ES-I3 (cell line): ENCODE measurements at regions not wholly inside any gene's neighbourhood (a gene's known extent, or its start where the extent isn't known, plus 50 kb on each side); places are given as distances from the start of the nearest gene placed in this dataset.

Experiments used
- H3K36me3 ChIP-seq: 2 replicates; pipeline ENCODE4 v1.6.1; 2013; ENCODE audit warnings: mild to moderate bottlenecking, low read length, control low read depth, moderate library complexity; ENCODE audit not compliant: insufficient read depth
- H3K4me1 ChIP-seq: 2 replicates; pipeline ENCODE4 v1.6.1; 2013; ENCODE audit warnings: mild to moderate bottlenecking, control low read depth, low read length; ENCODE audit not compliant: insufficient read depth
- H3K9ac ChIP-seq: 2 replicates; pipeline ENCODE4 v1.6.1; 2013; ENCODE audit warnings: low read depth, mild to moderate bottlenecking, low read length, moderate library complexity
- H3K9me3 ChIP-seq: 2 replicates; pipeline ENCODE4 v1.6.1; 2013; ENCODE audit warnings: mild to moderate bottlenecking, low read length, moderate library complexity; ENCODE audit not compliant: control insufficient read depth, insufficient read depth

DNA sequence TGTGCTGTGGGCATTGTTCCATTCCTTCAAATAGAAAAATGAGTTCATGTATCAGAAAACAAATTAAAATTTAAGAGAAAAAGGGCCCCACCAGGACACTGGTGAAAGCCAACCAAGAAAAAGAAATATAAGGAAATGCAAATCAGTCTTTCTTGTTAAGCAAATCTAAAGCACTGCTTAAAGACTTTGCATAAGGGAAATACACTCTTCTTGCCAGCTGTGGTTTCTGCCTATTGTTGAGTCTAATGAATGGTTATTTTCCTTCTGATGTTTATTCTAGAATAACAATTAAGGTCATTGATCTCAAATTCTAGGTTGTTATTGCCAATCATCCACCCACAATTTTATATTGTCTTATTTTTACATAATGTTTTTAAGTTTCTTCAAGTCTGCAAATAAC lies 158.6 kb upstream of the SNX7 start:
- no peaks in the 10 kb centered on the region for H3K36me3 ChIP-seq
- H3K9ac ChIP-seq: no peak overlapping the region
- H3K4me1 ChIP-seq: peaks cover 16% of the 10 kb centered on the region
- peaks cover 4% of the 10 kb centered on the region; the same call in 1 of the 2 replicates for H3K9me3 ChIP-seq

DNA sequence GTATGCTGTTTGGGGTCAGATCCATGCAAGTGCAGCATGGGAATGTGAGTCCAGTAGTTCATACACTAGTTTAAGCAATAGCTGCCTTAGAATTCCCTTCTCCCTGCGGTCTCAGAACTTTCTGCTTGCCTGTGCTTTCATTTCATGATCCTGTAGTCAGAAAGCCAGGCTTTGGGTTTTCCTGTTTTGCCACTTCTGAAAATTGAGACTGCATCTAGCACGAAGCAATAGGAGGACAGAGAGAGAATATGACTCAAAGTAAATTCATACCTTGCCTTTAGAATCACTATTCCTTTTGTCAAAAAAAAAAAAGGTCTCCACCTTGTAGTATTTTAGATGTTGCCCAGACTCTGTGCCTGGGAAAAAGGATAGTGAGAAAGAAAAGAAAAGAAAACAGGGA lies 161.2 kb upstream of the SNX7 start:
- Histone ChIP-seq H3K9me3 (no peaks in the 10 kb centered on the region), H3K4me1 (peaks cover 19% of the 10 kb centered on the region), H3K36me3 (no peaks in the 10 kb centered on the region), H3K9ac (no peak overlapping the region)

DNA sequence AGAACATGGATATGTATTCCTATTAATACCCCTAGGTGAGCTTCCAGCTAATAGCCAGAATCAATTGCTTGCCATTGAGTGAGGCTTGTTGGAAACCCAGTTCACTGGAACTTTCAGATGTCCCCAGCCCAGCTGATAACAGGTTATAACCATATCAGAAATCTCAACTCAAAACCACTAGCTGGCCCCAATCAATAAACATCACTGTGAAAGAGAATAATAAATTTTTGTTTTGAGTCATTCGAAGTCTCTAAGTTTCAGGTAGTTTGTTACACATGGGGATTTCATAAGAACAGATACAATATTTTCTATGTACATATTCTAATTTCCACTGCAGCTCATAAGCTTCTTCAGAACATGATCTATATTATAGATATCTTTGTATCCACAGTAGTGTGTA lies 162.9 kb upstream of the SNX7 start:
- Histone ChIP-seq H3K9ac (no peak overlapping the region), H3K36me3 (no peaks in the 10 kb centered on the region), H3K9me3 (no peaks in the 10 kb centered on the region), H3K4me1 (peaks cover 5% of the 10 kb centered on the region; the same call in 1 of the 2 replicates)

DNA sequence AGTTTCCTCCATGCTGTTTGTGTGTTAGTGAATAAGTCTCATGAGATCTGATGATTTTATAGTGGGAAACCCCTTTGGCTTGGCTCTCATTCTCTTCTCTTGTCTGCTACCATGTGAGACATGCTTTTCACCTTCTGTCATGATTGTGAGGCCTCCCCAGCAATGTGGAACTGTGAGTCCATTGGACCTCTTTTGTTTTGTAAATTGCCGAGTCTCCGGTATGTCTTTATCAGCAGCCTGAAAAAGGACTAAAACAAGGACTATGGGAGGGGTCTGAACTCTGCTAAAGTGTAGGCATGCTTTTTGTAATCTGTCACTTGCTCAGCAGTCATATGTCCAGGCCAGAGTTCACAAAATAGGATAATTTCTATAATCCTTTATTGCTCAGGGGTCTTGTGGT lies 164.0 kb upstream of the SNX7 start:
- no peaks in the 10 kb centered on the region for H3K36me3 ChIP-seq
- peaks cover 8% of the 10 kb centered on the region; the same call in 1 of the 2 replicates for H3K4me1 ChIP-seq
- H3K9me3 ChIP-seq: no peaks in the 10 kb centered on the region
- H3K9ac ChIP-seq: no peak overlapping the region

DNA sequence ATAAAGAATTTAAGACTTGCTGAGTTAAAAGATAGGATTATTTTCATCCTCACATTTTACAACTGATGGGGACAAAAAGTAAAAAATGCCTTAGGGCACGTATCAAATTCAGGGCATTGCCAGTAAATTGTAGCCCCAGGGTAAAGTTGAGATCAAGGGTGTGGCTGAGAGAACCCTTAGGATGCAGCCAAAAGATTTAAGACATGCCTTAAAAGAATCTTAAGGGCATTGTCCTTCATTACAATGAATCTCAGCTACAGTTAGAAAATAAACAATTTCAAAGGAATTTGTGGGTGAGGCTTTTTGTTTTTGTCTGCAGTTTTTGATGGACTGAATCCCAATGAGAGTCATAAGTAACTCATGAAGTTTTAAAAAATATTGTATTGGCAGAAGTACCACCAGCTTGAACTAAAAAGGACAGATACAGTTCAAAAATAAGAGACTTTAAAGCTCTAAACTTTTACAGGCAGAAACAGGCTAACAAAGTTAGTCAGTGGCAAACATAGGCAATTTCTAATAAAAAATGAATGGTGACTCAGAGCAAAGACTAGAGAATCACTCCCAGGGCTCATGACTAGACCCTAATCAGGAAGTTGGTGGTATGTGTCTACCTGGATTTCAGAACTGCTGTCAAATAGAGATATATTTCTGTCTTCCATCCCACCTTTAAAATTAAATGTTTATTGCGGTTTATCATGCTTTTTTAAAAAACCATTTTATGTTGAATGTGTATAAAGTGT lies 165.1 kb upstream of the SNX7 start:
- Histone ChIP-seq H3K36me3 (no peaks in the 10 kb centered on the region), H3K4me1 (peaks cover 8% of the 10 kb centered on the region; the same call in 1 of the 2 replicates), H3K9ac (no peak overlapping the region), H3K9me3 (no peaks in the 10 kb centered on the region)

DNA sequence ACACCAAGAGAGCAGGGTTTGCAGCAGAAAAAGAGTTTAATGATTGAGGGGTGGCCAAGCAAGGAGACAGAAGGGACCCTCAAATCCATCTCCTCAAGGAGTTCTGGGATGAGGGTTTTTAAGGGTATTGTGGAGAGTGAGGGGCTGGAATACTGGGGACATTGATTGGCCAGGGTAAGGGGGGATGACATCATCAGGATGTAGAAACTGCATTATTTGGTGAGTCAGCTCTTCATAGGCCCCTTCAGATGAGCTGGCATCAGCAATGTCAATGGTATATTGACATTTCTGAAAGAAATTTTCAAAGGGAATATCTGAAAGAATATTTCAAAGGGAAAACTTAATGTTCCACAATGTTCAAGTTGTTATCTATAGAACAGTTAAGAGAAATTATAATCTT lies 168.1 kb upstream of the SNX7 start:
- no peaks in the 10 kb centered on the region for H3K9me3 ChIP-seq
- H3K36me3 ChIP-seq: no peaks in the 10 kb centered on the region
- no peak overlapping the region for H3K9ac ChIP-seq
- H3K4me1 ChIP-seq: peaks cover 8% of the 10 kb centered on the region; the same call in 1 of the 2 replicates

DNA sequence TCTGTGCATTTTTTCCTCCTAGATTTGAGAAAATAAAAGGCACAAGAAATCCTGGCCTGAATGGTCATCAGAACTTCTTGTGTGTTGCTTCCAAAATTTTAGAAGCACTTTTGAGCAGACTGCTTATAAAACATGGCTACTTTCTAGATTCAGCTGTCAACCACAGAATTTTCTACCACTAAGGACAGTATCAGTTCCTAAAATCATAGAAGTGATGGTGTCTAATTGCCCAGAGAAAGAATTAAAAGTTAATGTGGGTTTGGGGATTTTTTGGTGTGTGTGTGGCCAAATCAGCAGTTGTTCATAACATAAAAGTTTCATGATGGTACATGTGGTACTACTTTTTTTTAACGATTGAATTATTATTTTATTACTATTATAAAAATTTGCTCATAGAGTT lies 171.4 kb upstream of the SNX7 start:
- Histone ChIP-seq H3K9me3 (no peaks in the 10 kb centered on the region), H3K36me3 (no peaks in the 10 kb centered on the region), H3K4me1 (0 out of 2 replicates have a peak, but pooled peaks cover 4% of the 10 kb centered on the region), H3K9ac (no peak overlapping the region)

DNA sequence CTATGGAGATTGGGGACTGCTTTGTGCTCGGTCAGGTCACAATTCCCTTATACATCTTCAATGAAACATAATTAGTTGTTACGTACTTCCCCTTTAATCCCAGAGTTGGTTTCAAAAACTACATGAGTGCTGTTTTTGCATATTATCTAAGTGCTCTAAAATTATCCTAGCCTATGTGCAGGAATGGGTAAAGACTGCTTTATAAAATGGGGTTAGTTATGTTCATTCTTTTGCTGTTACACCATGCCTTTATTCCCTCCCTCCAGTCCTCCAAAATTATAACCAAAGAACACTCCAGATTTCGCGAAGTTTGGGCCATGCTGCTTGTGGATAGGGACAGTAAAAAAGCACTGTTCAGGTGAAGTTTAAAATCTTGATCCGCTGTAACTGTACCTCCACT lies 173.9 kb upstream of the SNX7 start:
- Histone ChIP-seq H3K9ac (no peak overlapping the region), H3K9me3 (no peaks in the 10 kb centered on the region), H3K36me3 (no peaks in the 10 kb centered on the region), H3K4me1 (no peaks in the 10 kb centered on the region)

DNA sequence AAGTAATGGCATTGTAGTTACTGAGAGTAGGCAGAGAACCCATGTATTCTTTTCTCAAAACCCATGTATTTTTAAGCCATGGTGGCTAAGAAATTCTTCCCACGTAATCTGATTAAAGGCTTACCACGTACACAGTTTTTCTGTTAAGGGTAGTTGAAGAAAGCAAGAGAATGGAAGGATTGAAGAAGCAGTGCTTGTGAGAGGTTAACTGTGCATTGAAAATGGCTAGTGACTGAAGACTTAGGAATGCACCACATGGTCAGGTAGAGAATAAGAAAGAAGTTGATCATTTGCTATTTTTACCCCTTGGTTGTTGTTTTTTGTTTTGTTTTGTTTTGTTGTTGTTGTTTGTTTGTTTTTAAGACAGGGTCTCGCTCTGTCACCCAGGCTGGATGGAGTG lies 178.9 kb upstream of the SNX7 start:
- H3K4me1 ChIP-seq: no peaks in the 10 kb centered on the region
- H3K9ac ChIP-seq: no peak overlapping the region
- H3K9me3 ChIP-seq: no peaks in the 10 kb centered on the region
- H3K36me3 ChIP-seq: no peaks in the 10 kb centered on the region

DNA sequence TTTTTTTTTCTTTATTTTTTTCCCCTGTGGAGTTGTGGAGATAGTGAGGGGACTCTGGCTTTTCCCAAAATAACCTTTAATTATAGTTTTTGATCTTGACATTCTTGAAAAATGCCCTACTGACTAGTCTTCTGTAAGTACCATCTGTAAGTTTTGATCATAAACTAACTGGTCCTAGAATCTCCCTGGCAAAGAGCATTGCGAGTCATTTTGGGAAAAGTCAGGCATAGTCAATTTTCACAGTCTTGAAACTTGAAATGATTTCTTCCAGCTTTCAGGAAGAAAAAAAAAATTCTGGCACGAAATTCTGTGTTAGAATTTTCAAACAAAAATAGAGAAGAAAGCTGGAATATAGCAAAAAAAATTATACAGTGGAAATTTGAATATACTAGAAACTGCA lies 181.2 kb upstream of the SNX7 start:
- H3K9ac ChIP-seq: no peak overlapping the region

DNA sequence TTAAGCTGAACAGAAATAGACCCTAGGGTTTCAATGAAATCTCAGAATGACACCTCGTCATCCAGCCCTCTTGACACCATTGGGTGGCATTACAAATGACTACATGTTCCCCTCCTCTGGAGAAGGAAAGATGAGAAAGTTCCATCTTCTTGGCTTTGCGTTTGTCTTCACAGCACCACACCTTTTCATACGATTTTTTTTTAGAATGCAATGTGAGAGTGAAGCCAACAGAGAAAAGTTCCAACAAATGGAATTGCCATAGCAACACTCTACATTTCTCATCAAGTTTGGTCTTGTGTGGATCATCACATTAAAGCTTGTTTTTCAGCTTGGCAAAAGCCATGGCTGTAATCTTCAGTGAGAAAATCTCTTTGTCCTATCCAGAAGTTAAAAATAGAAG lies 183.4 kb upstream of the SNX7 start:
- Histone ChIP-seq H3K9ac (no peak overlapping the region), H3K4me1 (no peaks in the 10 kb centered on the region), H3K36me3 (no peaks in the 10 kb centered on the region), H3K9me3 (no peaks in the 10 kb centered on the region)

More for the DNA sequence above, 181.2 kb upstream of the SNX7 start:
- Histone ChIP-seq H3K9me3 (no peaks in the 10 kb centered on the region), H3K36me3 (no peaks in the 10 kb centered on the region), H3K4me1 (no peaks in the 10 kb centered on the region)

DNA sequence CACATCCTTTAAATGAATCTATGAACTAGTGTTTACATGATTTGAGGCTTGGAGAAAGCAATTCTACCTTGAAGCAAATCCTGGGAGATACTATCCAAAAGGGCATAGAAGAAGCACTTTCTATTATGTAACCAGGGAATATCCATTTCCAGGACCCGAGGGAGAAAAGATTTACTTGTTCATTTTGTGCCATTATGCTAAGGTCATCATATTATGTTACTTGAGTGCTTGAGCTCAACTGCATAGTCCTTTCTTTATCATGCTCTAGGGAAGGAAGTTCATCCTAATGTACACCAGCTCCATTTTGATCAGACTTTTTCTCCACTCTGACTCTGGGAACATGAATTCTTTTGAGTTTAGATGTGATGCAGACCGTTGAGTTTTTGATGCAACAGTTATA lies 188.6 kb upstream of the SNX7 start:
- H3K9ac ChIP-seq: no peak overlapping the region
- no peaks in the 10 kb centered on the region for H3K4me1 ChIP-seq
- no peaks in the 10 kb centered on the region for H3K9me3 ChIP-seq
- no peaks in the 10 kb centered on the region for H3K36me3 ChIP-seq

DNA sequence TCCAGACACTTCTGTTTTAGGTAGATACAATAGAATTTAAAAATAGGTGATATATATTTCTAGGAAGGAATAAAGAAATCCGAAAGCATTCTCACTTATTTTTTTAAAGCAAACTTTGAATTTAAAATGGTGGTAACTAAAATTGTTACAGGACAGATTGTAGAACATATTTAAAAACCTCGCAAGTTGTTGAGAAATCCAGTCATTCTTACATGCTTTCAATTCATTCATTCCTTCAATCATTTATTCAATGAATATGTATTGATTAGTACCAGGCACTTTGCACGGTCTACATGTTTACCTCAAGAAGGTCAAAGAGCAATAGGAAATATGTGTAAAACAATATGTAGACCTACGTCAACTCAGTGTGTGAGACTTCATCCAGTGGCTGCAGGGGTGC lies 189.9 kb upstream of the SNX7 start:
- Histone ChIP-seq H3K4me1 (peaks cover 6% of the 10 kb centered on the region; the same call in 1 of the 2 replicates), H3K36me3 (no peaks in the 10 kb centered on the region), H3K9me3 (no peaks in the 10 kb centered on the region), H3K9ac (no peak overlapping the region)

DNA sequence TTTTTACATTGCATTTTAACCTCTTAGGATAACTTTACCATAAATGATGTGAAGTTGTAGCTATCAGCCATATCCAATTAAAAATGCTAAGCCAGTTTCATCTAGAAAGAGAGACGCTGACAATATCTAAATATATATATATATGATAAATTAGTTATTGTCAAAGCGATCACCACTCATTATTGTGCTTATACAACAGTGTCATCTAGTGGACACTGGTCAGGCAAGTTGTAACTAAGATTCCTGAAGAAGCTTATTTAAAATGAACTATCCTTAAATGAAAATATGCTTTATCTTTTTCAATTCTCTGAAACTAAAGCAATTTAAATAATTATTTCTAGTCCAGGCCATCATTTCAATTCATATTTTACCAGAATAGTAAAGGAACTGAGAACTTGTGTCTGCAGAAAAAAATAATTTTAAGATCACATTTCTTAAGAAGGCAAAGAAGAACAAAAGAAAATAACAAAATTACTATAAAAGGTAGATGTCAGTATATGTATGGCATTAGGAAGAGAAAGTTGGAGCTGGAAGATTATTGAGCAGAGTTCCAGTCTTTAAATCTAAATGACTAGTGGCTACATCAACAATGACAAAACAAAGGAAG lies 193.3 kb upstream of the SNX7 start:
- Histone ChIP-seq H3K4me1 (peaks cover 6% of the 10 kb centered on the region; the same call in 1 of the 2 replicates), H3K36me3 (no peaks in the 10 kb centered on the region), H3K9me3 (no peaks in the 10 kb centered on the region), H3K9ac (no peak overlapping the region)

DNA sequence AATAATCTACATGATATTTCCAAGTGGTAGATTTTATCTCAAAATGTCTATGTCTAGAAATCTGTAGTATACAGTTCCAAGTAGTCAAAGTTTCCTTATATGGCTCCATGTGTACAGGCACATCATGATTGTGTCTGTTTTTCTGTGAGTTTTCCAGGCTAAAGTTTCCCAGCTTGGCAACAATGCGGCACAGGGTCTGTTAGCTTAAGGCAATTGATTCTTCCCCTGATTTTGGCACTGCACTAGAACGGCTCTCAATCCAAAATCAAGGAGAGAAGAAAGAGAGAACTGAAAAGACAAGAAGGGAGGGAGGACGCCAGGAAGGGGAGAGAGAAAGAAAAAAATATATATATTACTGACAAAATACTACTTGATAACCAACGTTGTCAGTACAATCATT lies 193.9 kb upstream of the SNX7 start:
- H3K9ac ChIP-seq: no peak overlapping the region
- H3K9me3 ChIP-seq: no peaks in the 10 kb centered on the region
- peaks cover 6% of the 10 kb centered on the region; the same call in 1 of the 2 replicates for H3K4me1 ChIP-seq
- no peaks in the 10 kb centered on the region for H3K36me3 ChIP-seq
